ENCODE measurements at regions not wholly inside any gene's neighbourhood (a gene's known extent, or its start where the extent isn't known, plus 50 kb on each side); places are given as distances from the start of the nearest gene placed in this dataset.

DNA sequence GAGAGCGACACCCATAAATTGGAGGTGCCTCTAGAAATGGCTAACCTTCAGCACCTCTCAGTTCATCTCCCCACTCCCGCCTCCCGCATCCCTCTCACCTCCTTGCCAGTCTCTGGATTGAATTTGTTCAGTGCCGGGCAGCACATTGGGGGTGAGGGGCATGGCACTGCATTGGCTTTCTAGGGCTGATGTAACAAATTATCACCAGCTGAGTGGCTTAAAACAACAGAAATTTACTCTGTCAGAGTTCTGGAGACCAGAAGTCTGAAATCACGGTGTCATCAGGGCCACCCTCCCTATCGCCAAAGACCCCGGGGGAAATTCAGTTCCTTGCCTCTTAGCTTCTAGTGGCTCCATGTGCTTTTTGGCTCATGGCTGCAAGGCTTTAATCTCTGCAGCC lies 105.1 kb upstream of the RBPJ start:
- Histone ChIP-seq H3K9me3 (no peaks in the 10 kb centered on the region), H3K36me3 (ENCODE audit: control insufficient read depth, insufficient read depth, low read length) (no peaks in the 10 kb centered on the region), H3K4me1 (no peaks in the 10 kb centered on the region), H3K4me3 (ENCODE audit: low read depth, low read length) (no peak overlapping the region), H3K27me3 (replicated peaks; ENCODE audit: control insufficient read depth, insufficient read depth, low read length) (no peaks in the 10 kb centered on the region)
- DNase-seq: no peak
- Mint-ChIP-seq H3K27me3 (ENCODE audit: insufficient read depth, unreplicated experiment) (peaks cover 13% of the 10 kb centered on the region), H3K9me3 (ENCODE audit: unreplicated experiment) (peaks cover 17% of the 10 kb centered on the region), H3K27ac (ENCODE audit: unreplicated experiment) (no peak overlapping the region), H3K4me3 (ENCODE audit: unreplicated experiment) (no peak overlapping the region), H3K4me1 (ENCODE audit: low read depth, unreplicated experiment) (peaks cover 12% of the 10 kb centered on the region), H3K36me3 (ENCODE audit: insufficient read depth, unreplicated experiment) (no peaks in the 10 kb centered on the region)
- no TSS peak for BruUV-seq (replicated peaks)
- TF ChIP-seq, protein P1, sequence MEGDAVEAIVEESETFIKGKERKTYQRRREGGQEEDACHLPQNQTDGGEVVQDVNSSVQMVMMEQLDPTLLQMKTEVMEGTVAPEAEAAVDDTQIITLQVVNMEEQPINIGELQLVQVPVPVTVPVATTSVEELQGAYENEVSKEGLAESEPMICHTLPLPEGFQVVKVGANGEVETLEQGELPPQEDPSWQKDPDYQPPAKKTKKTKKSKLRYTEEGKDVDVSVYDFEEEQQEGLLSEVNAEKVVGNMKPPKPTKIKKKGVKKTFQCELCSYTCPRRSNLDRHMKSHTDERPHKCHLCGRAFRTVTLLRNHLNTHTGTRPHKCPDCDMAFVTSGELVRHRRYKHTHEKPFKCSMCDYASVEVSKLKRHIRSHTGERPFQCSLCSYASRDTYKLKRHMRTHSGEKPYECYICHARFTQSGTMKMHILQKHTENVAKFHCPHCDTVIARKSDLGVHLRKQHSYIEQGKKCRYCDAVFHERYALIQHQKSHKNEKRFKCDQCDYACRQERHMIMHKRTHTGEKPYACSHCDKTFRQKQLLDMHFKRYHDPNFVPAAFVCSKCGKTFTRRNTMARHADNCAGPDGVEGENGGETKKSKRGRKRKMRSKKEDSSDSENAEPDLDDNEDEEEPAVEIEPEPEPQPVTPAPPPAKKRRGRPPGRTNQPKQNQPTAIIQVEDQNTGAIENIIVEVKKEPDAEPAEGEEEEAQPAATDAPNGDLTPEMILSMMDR (IDR thresholded peaks at IDR 0.05; ENCODE audit: insufficient read depth in 1 of 2, low read depth in 1 of 2, low read length in 1 of 2, severe bottlenecking in 1 of 2, unreplicated experiment in 1 of 2): no peak
- ChIA-PET CTCF (no interaction called here), POLR2A (no interaction called here)
- intact Hi-C loops (cut with micrococcal nuclease; ENCODE audit: unreplicated experiment): no loop called here

DNA sequence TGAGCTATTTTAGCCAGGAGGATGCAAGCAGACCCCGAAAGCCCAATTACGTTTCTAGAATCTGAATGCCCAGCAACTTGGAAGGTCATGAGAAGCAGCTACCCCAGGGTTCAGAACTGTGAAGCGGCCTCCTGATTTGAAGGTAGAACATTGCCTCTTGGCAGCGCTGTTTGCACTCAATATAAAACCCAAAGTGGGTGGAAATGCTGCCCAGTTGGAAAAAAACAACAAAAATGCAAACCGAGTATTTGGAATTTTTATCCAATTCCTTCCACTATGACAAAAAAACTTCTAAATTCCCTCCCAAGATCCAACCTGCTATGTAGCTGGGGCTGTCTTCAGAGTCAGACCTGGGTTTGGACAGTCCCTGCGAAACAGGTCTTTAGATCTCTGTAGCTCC lies 103.3 kb upstream of the RBPJ start:
- H3K36me3 Mint-ChIP-seq (ENCODE audit: insufficient read depth, unreplicated experiment): no peaks in the 10 kb centered on the region
- intact Hi-C loops (cut with micrococcal nuclease; ENCODE audit: unreplicated experiment): no loop called here

DNA sequence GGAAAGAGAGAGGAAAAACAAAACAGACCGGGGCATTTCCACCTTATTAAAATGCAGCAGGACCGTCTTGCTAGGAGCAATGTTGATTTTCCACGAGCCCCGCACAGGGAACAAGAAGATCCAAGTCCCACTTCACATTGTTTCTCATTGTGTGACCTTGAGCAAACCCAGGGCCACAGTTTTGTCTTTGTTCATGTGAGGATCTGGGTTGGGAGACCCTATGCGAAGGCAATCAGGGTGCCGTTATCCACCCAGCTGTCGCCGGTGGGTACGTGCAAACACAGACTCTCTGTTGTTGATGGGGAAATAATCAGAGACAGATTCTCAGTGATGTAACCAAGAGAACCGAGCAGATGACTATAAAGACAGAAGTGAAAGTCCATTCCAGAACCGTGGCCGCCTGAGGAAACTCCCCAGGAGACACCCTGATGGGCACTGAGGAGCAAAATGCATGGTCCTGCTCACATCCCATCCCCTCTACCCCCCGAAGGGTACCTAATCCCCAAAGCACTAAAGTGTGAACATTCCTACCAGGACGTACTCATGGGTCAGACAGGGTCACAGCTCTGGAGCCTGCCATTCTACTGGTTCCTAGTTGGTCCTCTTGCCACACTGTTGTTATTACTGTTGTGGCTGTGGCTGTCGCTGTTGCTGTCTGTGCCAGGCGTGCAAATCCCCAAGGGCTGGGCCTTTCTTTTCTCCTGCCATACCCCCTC lies 102.7 kb upstream of the RBPJ start:
- BruUV-seq (replicated peaks): no TSS peak
- ChIA-PET CTCF (no interaction called here), POLR2A (no interaction called here)
- Mint-ChIP-seq H3K4me3 (ENCODE audit: unreplicated experiment) (no peak overlapping the region), H3K36me3 (ENCODE audit: insufficient read depth, unreplicated experiment) (no peaks in the 10 kb centered on the region), H3K4me1 (ENCODE audit: low read depth, unreplicated experiment) (peaks cover 12% of the 10 kb centered on the region), H3K27me3 (ENCODE audit: insufficient read depth, unreplicated experiment) (peaks cover 13% of the 10 kb centered on the region), H3K9me3 (ENCODE audit: unreplicated experiment) (peaks cover 24% of the 10 kb centered on the region), H3K27ac (ENCODE audit: unreplicated experiment) (no peak overlapping the region)
- Histone ChIP-seq H3K36me3 (ENCODE audit: control insufficient read depth, insufficient read depth, low read length) (no peaks in the 10 kb centered on the region), H3K27me3 (replicated peaks; ENCODE audit: control insufficient read depth, insufficient read depth, low read length) (no peaks in the 10 kb centered on the region), H3K4me3 (ENCODE audit: low read depth, low read length) (no peak overlapping the region), H3K4me1 (no peaks in the 10 kb centered on the region), H3K9me3 (no peaks in the 10 kb centered on the region)
- no peak for DNase-seq
- intact Hi-C loops (cut with micrococcal nuclease; ENCODE audit: unreplicated experiment): no loop called here
- TF ChIP-seq, protein P1 (IDR thresholded peaks at IDR 0.05; ENCODE audit: insufficient read depth in 1 of 2, low read depth in 1 of 2, low read length in 1 of 2, severe bottlenecking in 1 of 2, unreplicated experiment in 1 of 2): no peak

More for the DNA sequence above, 103.3 kb upstream of the RBPJ start:
- no peaks in the 10 kb centered on the region for H3K4me1 ChIP-seq
- H3K4me3 Mint-ChIP-seq (ENCODE audit: unreplicated experiment): no peak overlapping the region
- ChIA-PET CTCF (no interaction called here), POLR2A (no interaction called here)
- no peaks in the 10 kb centered on the region for H3K36me3 ChIP-seq (ENCODE audit: control insufficient read depth, insufficient read depth, low read length)
- H3K4me3 ChIP-seq (ENCODE audit: low read depth, low read length): no peak overlapping the region
- TF ChIP-seq, protein P1 (IDR thresholded peaks at IDR 0.05; ENCODE audit: insufficient read depth in 1 of 2, low read depth in 1 of 2, low read length in 1 of 2, severe bottlenecking in 1 of 2, unreplicated experiment in 1 of 2): no peak
- no TSS peak for BruUV-seq (replicated peaks)
- H3K27me3 Mint-ChIP-seq (ENCODE audit: insufficient read depth, unreplicated experiment): peaks cover 13% of the 10 kb centered on the region
- no peaks in the 10 kb centered on the region for H3K27me3 ChIP-seq (replicated peaks; ENCODE audit: control insufficient read depth, insufficient read depth, low read length)
- no peak for DNase-seq
- peaks cover 27% of the 10 kb centered on the region for H3K9me3 Mint-ChIP-seq (ENCODE audit: unreplicated experiment)
- H3K9me3 ChIP-seq: no peaks in the 10 kb centered on the region
- H3K4me1 Mint-ChIP-seq (ENCODE audit: low read depth, unreplicated experiment): peaks cover 12% of the 10 kb centered on the region
- H3K27ac Mint-ChIP-seq (ENCODE audit: unreplicated experiment): no peak overlapping the region
